K562 (cell line): ENCODE measurements at regions not wholly inside any gene's neighbourhood (a gene's known extent, or its start where the extent isn't known, plus 50 kb on each side); places are given as distances from the start of the nearest gene placed in this dataset.

Experiments used
- ATAC-seq: fragments of 200-7000 bp; cut with Tn5 transposase; 3 replicates; pipeline ENCODE4 v1.9.1; 2020; ENCODE audit warnings: moderate library complexity
- BruUV-seq: library from RNA; stranded (reverse); fragments of 400-500 nt; replicated peaks from 2 replicates; lab custom pipeline; 2021; lab: Mats Ljungman, UMichigan
- CTCF ChIA-PET: fragments of 300-600 bp; formaldehyde crosslinking; extraction: SDS; loops from one replicate; lab custom pipeline; 2021; ENCODE audit warnings: low intra/inter-chr PET ratio; lab: Yijun Ruan, JAX
- POLR2A ChIA-PET: fragments of 300-600, 350-650 bp; sonication (Branson Sonifier 250); formaldehyde crosslinking; extraction: SDS; loops from one replicate; lab custom pipeline; 2021; ENCODE audit warnings: antibody characterized with exemption, inconsistent platforms; lab: Yijun Ruan, JAX
- DNase-seq, 4 experiments: peaks; one replicate each; pipeline versions ENCODE4 v3.0.0 to v3.0.0-alpha.2; 2011 to 2018; ENCODE audit warnings: low spot score in 3 of 4, mixed read lengths in 3 of 4; ENCODE audit errors: extremely low read depth in 1 of 4
- FAIRE-seq: peaks from 2 replicates; lab custom pipeline; 2011; peaks lifted over from hg19 to GRCh38; lab: Jason Lieb, UNC
- H2AFZ ChIP-seq: 2 replicates; pipeline ENCODE4 v1.6.0; 2011; ENCODE audit warnings: low read depth, low read length, control low read depth, inconsistent platforms
- H3K27ac ChIP-seq: fragments of 200-600 bp; 3 replicates; pipeline ENCODE4 v1.8.0; 2011; ENCODE audit warnings: low read depth, mild to moderate bottlenecking, control low read depth, inconsistent platforms, low read length, moderate library complexity, mixed read lengths; ENCODE audit errors: extremely low read depth
- H3K27me3 ChIP-seq, 2 experiments: fragments of 300-600 bp in 1 of 2; 2 replicates in 1 of 2; 3 replicates in 1 of 2; pipeline versions ENCODE4 v1.6.0 to v1.8.0; 2011; ENCODE audit warnings: inconsistent platforms in 2 of 2, low read length in 2 of 2, mild to moderate bottlenecking in 1 of 2, mixed read lengths in 1 of 2, moderate library complexity in 1 of 2; ENCODE audit not compliant: control insufficient read depth in 2 of 2, insufficient read depth in 2 of 2
- H3K36me3 ChIP-seq: fragments of 300-600 bp; 3 replicates; pipeline ENCODE4 v1.8.0; 2011; ENCODE audit warnings: mild to moderate bottlenecking, low read length, inconsistent platforms; ENCODE audit not compliant: control insufficient read depth, insufficient read depth
- H3K4me1 ChIP-seq, 2 experiments: fragments of 200-600 bp in 1 of 2; replicated peaks in 1 of 2; 2 replicates in 1 of 2; 3 replicates in 1 of 2; pipeline versions ENCODE4 v1.5.1 to v1.8.0; 2011; ENCODE audit warnings: inconsistent platforms in 2 of 2, low read length in 2 of 2, mild to moderate bottlenecking in 1 of 2, mixed read lengths in 1 of 2, moderate library complexity in 1 of 2; ENCODE audit not compliant: control insufficient read depth in 2 of 2, insufficient read depth in 2 of 2
- H3K4me2 ChIP-seq: 2 replicates; pipeline ENCODE4 v1.6.1; 2011; ENCODE audit warnings: low read length, control low read depth, inconsistent platforms, mixed read lengths; ENCODE audit not compliant: insufficient read depth
- H3K4me3 ChIP-seq: fragments of 200-600 bp; sonication (generic), shearing (Covaris generic); 2 replicates; pipeline ENCODE4 v1.5.1; 2016; ENCODE audit warnings: control low read depth, inconsistent platforms
- H3K79me2 ChIP-seq: fragments of 200-600 bp; 3 replicates; pipeline ENCODE4 v1.8.0; 2011; ENCODE audit warnings: low read length, inconsistent platforms; ENCODE audit not compliant: control insufficient read depth, insufficient read depth
- H3K9ac ChIP-seq, 2 experiments: 2 replicates each; pipeline versions ENCODE4 v1.6.0 to v1.6.1; 2011; ENCODE audit warnings: low read depth in 2 of 2, low read length in 2 of 2, control low read depth in 1 of 2, inconsistent platforms in 1 of 2, mild to moderate bottlenecking in 1 of 2, mixed read lengths in 1 of 2; ENCODE audit not compliant: insufficient read depth in 1 of 2
- H3K9me1 ChIP-seq: one replicate; pipeline ENCODE4 v1.6.0; 2011; ENCODE audit warnings: inconsistent platforms, mild to moderate bottlenecking, low read length, moderate library complexity; ENCODE audit not compliant: control insufficient read depth, insufficient read depth
- H3K9me3 ChIP-seq: replicated peaks from 2 replicates; pipeline ENCODE4 v1.5.1; 2011; ENCODE audit warnings: low read depth, low read length, inconsistent platforms; ENCODE audit not compliant: control insufficient read depth, insufficient read depth
- H4K20me1 ChIP-seq: replicated peaks from 2 replicates; pipeline ENCODE4 v1.6.1; 2011; ENCODE audit warnings: low read length, inconsistent platforms, mixed read lengths; ENCODE audit not compliant: control insufficient read depth, insufficient read depth
- CAMTA2 ChIP-seq: fragments of 250-450 bp; sonication (Bioruptor Pico); conservative IDR thresholded peaks from 2 replicates; pipeline ENCODE4 v1.5.1; 2022
- CBX5 ChIP-seq: IDR thresholded peaks from 2 replicates; pipeline ENCODE4 v1.6.1; 2014; ENCODE audit warnings: low read depth, borderline replicate concordance
- ETV5 ChIP-seq: sonication (generic); formaldehyde crosslinking; IDR thresholded peaks from 2 replicates; pipeline ENCODE4 v1.4.0; 2020; ENCODE audit warnings: low read depth, mild to moderate bottlenecking, missing genetic modification reagents
- HCFC1 ChIP-seq: IDR thresholded peaks from 2 replicates; pipeline ENCODE4 v1.6.1; 2012; ENCODE audit warnings: low read depth, low read length, improper control_type of control experiment
- MXI1 ChIP-seq: IDR thresholded peaks from 2 replicates; pipeline ENCODE4 v1.6.1; 2011; ENCODE audit warnings: low read depth, mild to moderate bottlenecking, improper control_type of control experiment, low read length
- NFE2 ChIP-seq: IDR thresholded peaks from 2 replicates; pipeline ENCODE4 v1.6.1; 2014; ENCODE audit warnings: antibody characterized with exemption, low read depth
- NFXL1 ChIP-seq: fragments of 450-650 bp; formaldehyde crosslinking; IDR thresholded peaks from 2 replicates; pipeline ENCODE4 v1.4.0; 2021; ENCODE audit warnings: mild to moderate bottlenecking
- RFX7 ChIP-seq: fragments of 250-450 bp; sonication (Bioruptor Pico); IDR thresholded peaks from 2 replicates; pipeline ENCODE4 v1.5.1; 2021; ENCODE audit warnings: mild to moderate bottlenecking
- ZNF583 ChIP-seq: fragments of 250-450 bp; sonication (Bioruptor Pico); IDR thresholded peaks from 2 replicates; pipeline ENCODE4 v1.4.0; 2020
- ZNF584 ChIP-seq: fragments of 200-800 bp; sonication (Bioruptor generic); IDR thresholded peaks from 2 replicates; pipeline ENCODE4 v1.6.1; 2016; ENCODE audit warnings: low read depth, mild to moderate bottlenecking, missing genetic modification characterization, missing compliant biosample characterization
- ZNF717 ChIP-seq: fragments of 250-450 bp; sonication (Bioruptor Pico); IDR thresholded peaks from 2 replicates; pipeline ENCODE4 v1.5.0; 2021
- WGBS: fragments of 100-300 bp; shearing (Covaris generic); methylation state at CpG from one replicate; pipeline ENCODE4 v1.1.6; 2016; ENCODE audit warnings: low coverage, mixed read lengths; ENCODE audit not compliant: insufficient coverage; ENCODE audit errors: missing lambda C conversion rate; 5-methylcytosine and 5-hydroxymethylcytosine counted together
- in situ Hi-C: fragments of 300-500 bp; cut with MboI; formaldehyde crosslinking; loops from 4 replicates; pipeline ENCODE4 v1.15.0; 2018; ENCODE audit warnings: inconsistent platforms, mixed read lengths
- intact Hi-C: fragments of 100-400 bp; cut with micrococcal nuclease; formaldehyde crosslinking; loops from 2 replicates; pipeline ENCODE4 v1.14.2; 2022
- TF ChIP-seq, protein P1 (sequence below), 2 experiments: fragments of 450-650 bp in 1 of 2; sonication (generic) in 1 of 2; formaldehyde crosslinking in 1 of 2; IDR thresholded peaks; 2 replicates each; pipeline versions ENCODE4 v1.7.1 to v1.9.0; 2016 to 2022; ENCODE audit warnings: inconsistent platforms in 1 of 2, mild to moderate bottlenecking in 1 of 2, missing genetic modification reagents in 1 of 2

DNA sequence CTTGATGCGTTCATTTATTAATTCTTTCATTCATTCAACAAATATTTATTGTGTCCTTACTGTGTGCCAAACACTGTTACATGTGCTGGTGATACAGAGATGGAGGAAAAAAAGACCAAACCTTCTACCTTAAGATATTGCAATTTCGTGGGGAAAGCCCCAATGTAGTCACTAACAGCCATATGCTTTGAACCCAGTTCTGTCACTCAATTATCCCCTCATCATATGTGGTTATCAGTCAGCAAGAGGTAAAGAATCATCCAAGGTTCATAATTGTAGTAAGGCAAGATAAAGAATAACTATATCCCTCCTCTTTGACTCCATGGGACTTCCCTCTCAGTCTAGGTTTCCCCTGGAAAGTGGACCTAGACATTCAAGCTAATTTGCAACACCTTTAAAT is 1185.6 kb upstream of the CELF4 start:
- TF ChIP-seq ETV5 (CRISPR knock-in tag) (no peak), ZNF584 (CRISPR knock-in tag) (no peak), HCFC1 (no peak), MXI1 (no peak), NFE2 (no peak), CBX5 (no peak), ZNF583 (CRISPR knock-in tag) (no peak), RFX7 (no peak), NFXL1 (CRISPR knock-in tag) (no peak), ZNF717 (CRISPR knock-in tag) (no peak), CAMTA2 (no peak)
- TF ChIP-seq, protein P1, sequence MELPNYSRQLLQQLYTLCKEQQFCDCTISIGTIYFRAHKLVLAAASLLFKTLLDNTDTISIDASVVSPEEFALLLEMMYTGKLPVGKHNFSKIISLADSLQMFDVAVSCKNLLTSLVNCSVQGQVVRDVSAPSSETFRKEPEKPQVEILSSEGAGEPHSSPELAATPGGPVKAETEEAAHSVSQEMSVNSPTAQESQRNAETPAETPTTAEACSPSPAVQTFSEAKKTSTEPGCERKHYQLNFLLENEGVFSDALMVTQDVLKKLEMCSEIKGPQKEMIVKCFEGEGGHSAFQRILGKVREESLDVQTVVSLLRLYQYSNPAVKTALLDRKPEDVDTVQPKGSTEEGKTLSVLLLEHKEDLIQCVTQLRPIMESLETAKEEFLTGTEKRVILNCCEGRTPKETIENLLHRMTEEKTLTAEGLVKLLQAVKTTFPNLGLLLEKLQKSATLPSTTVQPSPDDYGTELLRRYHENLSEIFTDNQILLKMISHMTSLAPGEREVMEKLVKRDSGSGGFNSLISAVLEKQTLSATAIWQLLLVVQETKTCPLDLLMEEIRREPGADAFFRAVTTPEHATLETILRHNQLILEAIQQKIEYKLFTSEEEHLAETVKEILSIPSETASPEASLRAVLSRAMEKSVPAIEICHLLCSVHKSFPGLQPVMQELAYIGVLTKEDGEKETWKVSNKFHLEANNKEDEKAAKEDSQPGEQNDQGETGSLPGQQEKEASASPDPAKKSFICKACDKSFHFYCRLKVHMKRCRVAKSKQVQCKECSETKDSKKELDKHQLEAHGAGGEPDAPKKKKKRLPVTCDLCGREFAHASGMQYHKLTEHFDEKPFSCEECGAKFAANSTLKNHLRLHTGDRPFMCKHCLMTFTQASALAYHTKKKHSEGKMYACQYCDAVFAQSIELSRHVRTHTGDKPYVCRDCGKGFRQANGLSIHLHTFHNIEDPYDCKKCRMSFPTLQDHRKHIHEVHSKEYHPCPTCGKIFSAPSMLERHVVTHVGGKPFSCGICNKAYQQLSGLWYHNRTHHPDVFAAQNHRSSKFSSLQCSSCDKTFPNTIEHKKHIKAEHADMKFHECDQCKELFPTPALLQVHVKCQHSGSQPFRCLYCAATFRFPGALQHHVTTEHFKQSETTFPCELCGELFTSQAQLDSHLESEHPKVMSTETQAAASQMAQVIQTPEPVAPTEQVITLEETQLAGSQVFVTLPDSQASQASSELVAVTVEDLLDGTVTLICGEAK (IDR thresholded peaks at IDR 0.05), result no peak
- TF ChIP-seq, protein P1 (CRISPR knock-in tag; IDR thresholded peaks at IDR 0.05), result no peak
- POLR2A ChIA-PET, result no interaction called here

More for the DNA sequence above, 1185.6 kb upstream of the CELF4 start:
- intact Hi-C loops (no loop called here), in situ Hi-C loops (no loop called here)
- no peaks in the 10 kb centered on the region for H3K79me2 ChIP-seq
- WGBS, result 0% methylated on average over 2 of the region's 2 CpGs
- no peaks in the 10 kb centered on the region for H3K9me1 ChIP-seq
- no peaks in the 10 kb centered on the region for H3K9me3 ChIP-seq
- no peaks in the 10 kb centered on the region for H3K27me3 ChIP-seq
- H3K36me3 ChIP-seq, result no peaks in the 10 kb centered on the region
- CTCF ChIA-PET, result no interaction called here
- H3K9ac ChIP-seq, result no peak overlapping the region
- no TSS peak for BruUV-seq
- FAIRE-seq (no peak), DNase-seq (no peak), ATAC-seq (no peak)
- H4K20me1 ChIP-seq, result no peaks in the 10 kb centered on the region
- H3K4me3 ChIP-seq, result no peak overlapping the region
- no peak overlapping the region for H3K27ac ChIP-seq
- no peaks in the 10 kb centered on the region for H3K4me1 ChIP-seq
- no peak overlapping the region for H2AFZ ChIP-seq
- no peak overlapping the region for H3K4me2 ChIP-seq
